A172 (cell line): ENCODE measurements at regions not wholly inside any gene's neighbourhood (a gene's known extent, or its start where the extent isn't known, plus 50 kb on each side); places are given as distances from the start of the nearest gene placed in this dataset.
"Not testable (repeated sequence)": the region's sequence is repeated elsewhere in the genome, so short reads cannot be mapped to it uniquely, and the experiment has no call there.

Source experiments
- DNase-seq: peaks from one replicate; pipeline ENCODE4 v3.0.0-alpha.2; 2015; ENCODE audit warnings: low spot score

GRCh38 chr15:101876031-101876430, 64.0 kb downstream of the OR4F15 start:
- not testable (repeated sequence) for DNase-seq

GRCh38 chr15:101877649-101878048, 65.6 kb downstream of the OR4F15 start:
- not testable (repeated sequence) for DNase-seq

DNA sequence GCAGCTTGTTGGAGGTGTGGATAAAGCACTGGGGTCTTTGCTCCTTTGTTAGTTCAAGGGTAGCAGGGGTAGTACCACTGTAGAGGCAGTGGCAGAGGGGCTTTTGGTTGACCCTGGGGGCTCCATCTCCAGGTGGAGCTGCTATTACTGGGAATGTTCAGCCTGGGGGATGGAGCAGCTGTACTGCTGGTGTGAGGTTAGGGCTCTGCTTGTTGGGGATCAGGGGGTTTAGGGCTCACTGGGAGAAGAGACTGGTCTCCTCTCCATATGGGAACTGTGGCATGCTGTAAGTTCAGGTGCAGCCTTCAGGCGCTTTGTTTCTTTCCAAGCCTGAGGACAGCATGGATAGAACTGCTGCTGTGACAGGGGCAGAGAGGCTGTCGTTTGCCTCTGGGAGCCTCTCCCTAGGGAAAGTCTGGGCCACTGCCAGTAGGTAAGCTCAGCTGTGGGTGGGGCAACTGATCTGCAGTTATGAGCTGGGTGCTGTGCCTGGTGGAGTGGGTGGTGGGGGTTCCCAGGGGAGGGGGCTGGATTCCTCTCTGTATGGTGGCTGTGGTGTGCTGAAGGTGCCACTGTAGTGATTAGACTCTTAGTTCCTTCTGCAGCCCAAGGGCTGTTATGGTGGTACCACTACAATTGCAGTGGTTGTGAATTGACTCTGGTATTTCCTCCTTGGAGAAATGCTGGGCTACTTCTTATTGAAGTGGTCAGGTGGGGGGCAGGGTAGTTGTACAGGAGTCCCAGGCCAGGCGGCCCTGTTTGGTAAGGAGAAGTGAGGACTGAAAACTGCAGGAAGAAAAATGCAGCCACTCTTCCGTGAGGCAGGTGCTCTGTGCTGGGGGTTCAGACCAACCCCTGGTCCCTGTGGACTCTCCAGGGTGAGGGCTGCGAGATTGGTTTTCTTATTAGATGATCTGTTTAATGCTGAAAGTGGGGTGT, 100.6 kb downstream of the OR4F15 start:
- not testable (repeated sequence) for DNase-seq

GRCh38 chr15:101924554-101924953, 112.6 kb downstream of the OR4F15 start:
- DNase-seq, result not testable (repeated sequence)

DNA sequence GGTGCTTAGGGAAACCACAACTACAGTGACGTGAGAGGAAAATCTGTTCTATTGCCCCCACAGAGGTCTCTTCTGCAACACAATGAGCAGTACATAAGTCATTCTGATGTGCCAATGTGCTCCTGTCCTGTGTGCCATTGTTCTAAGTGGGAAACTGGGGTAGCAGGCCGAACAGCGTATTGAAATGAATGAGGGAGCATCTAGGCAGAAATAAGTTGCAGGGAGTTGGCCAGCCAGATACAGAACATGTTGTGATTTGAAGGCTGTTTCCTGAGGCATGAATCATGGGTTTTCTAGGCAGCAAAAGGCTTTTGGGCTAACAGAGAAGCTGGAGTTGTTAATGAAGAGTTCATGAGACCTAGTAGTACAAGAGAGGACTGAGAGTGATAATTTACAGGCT, 122.5 kb downstream of the OR4F15 start:
- DNase-seq, result not testable (repeated sequence)

GRCh38 chr15:101937362-101937761, 125.4 kb downstream of the OR4F15 start:
- DNase-seq, result not testable (repeated sequence)

DNA sequence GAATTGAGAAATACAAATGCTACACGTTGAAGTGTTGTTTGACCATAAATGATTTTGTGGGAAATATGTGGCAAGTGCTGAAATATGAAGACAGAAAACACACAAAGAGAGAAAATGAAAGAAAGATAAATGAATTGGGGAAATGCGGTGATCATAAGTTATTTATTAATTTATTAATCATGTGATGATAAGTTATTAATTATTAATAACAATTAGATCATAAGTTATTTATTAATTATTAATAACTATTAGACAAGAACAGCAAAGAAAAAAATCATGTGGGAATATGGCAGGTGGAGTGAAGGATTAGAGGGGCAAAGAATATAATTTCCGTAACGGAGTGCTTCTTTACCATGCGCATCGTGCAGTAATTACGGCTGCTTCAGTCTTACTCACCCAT, 126.6 kb downstream of the OR4F15 start:
- not testable (repeated sequence) for DNase-seq

DNA sequence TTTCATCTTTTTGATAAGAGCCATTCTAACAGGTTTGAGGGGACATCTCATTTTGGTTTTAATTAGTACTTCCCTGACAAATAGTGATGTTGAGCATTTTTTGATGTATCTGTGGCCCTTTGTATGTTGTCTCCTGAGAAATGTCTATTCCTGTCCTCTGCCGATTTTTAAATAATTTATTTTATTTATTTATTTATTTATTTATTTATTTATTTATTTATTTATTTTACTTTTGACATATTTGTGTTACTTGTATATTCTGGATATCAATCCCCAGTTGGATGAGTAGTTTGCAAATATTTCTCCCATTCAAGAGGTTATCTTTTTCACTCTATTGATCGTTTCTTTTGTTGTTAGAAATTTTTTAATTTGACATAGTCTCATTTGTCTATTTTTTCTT, 133.9 kb downstream of the OR4F15 start:
- not testable (repeated sequence) for DNase-seq

- DNase-seq, result not testable (repeated sequence)
These were observed 136.5 kb downstream of the OR4F15 start for GRCh38 chr15:101948491-101949010.

GRCh38 chr15:101949380-101950065, 137.5 kb downstream of the OR4F15 start:
- DNase-seq, result not testable (repeated sequence)

DNA sequence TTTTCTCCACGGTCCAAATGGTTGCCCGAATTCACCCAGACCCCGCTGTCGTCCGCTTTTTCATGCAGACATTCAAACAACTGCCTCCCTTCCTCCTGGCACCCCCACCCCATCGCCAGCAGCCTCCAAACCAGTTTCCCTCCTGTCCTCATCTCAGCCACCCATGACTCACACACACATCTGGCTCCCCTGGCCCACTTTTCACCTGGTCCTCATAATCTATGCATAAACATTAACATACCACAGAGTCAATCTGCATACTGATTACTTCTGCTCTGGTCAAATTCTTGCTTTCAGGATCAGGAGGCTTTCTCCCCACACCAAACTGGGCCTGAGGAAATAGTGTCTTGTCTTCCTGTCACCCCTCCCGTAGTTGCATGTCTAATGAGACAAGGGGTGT, 142.0 kb downstream of the OR4F15 start:
- not testable (repeated sequence) for DNase-seq

DNA sequence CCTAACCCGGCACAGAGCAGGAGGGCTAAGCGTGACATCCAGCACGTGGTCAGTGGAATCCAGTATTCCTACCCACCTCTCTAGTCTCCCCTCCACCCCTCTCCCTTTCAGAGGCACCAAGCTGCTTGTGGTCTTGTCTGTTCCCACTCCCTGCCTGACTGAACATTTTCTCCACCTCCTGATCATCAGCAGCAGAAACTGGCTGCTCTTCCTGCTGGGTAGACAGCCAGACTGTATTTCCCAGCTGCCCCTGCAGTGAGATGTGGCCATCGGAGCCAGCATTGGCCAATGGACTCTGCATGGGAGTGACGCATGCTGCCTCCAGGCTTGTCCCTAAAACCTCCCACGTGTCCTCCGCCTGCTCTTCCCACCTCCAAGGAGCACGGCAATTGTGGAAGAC, 143.8 kb downstream of the OR4F15 start:
- not testable (repeated sequence) for DNase-seq

DNA sequence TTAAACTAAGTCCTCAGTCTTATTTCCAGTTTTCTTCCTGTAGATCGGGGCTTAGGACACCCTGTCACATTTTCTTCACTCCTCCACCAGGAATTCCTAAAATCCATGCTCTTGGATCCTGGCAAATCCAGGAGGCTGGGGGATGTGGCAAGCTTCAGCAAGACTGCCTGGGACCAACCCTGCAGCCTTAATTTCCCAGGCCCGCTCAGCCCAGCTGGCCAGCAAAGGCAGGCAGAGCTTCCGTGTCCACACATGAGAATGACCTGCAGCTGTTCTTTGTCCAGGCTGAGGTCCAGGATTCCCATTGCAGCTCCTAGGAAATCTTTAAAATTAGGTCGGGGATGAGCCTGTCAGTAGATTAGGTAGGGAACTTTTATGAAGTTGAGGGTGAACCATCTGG, 146.7 kb downstream of the OR4F15 start:
- DNase-seq, result not testable (repeated sequence)

GRCh38 chr15:101961263-101961662, 149.3 kb downstream of the OR4F15 start:
- not testable (repeated sequence) for DNase-seq

- not testable (repeated sequence) for DNase-seq
These were observed 149.8 kb downstream of the OR4F15 start for GRCh38 chr15:101961765-101962164.

DNA sequence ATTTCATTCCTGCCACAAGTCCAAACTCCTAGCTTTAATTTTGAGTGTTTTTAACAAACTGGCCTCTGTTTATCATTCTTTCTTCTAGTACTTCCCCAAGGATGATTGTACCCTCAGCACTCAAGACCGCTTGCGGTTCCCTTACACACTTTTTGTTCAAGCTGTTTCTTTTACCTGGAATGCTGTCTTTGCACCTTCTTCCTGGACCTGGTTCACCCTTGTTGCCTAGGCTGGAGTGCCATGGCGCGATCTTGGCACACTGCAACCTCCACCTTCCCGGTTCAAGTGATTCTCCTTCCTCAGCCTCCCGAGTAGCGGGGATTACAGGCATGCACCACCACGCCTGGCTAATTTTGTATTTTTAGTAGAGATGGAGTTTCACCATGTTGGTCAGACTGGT, 151.7 kb downstream of the OR4F15 start:
- not testable (repeated sequence) for DNase-seq

DNA sequence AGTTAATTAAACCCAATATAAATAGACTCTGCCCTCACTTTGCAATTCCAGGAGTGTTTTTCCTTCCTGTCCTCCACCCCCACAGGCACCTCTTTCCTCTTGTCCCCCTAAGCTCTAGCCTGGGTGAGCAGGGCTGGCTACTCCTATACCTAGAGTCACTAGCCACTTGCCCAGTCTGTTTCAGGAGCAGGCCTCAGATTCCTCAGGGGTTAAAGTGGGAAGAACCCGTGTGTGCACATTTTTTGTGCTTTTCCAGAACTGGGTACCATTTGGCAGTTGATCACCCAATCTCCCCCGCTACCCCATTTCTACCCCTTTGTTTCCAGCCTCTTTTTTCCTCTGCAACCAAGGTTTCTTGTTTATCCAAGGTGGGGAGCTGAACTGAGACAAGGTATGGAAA, 153.4 kb downstream of the OR4F15 start:
- not testable (repeated sequence) for DNase-seq

DNA sequence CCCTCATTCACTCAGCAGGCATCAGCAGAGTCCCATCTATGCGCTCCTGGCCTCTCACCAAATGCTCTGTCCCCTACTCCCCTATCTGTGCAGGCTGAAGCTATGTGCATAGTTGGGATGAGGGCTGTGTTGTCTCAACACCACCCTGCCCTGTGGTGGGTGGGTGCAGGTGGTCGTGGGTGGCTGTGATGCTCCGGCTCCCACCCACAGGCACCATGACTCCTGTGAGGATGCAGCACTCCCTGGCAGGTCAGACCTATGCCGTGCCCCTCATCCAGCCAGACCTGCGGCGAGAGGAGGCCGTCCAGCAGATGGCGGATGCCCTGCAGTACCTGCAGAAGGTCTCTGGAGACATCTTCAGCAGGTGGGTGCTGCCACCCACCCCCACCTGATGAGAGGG, 153.9 kb downstream of the OR4F15 start:
- DNase-seq, result not testable (repeated sequence)

DNA sequence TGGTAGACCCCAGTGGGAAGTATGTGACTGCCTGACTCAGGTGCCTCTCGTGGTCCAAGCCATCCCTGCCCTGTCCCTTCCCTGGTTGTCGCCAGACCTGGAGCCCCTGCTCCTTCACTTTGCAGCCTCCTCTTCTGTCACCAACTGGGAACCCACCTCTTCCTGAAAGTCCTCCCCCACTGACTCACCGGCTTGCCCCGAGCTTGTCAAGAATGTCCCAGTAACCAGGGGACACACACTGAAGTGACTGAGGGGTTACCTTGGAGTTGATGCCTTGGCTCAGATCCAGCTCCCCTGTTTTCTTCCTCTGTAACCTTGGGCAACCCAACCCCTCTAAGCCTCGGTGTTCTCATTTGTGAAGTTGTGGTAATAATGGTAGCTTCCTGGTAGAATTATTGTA, 155.4 kb downstream of the OR4F15 start:
- DNase-seq, result not testable (repeated sequence)

GRCh38 chr15:101970605-101971004, 158.6 kb downstream of the OR4F15 start:
- not testable (repeated sequence) for DNase-seq

- DNase-seq, result not testable (repeated sequence)
These were observed 165.3 kb downstream of the OR4F15 start for GRCh38 chr15:101977281-101977680.

- DNase-seq, result peak; percentile 0
These were observed 168.4 kb downstream of the OR4F15 start for GRCh38 chr15:101980206-101980910.
